GM13976 (cell line): ENCODE measurements at regions not wholly inside any gene's neighbourhood (a gene's known extent, or its start where the extent isn't known, plus 50 kb on each side); places are given as distances from the start of the nearest gene placed in this dataset.

Experiments
- DNase-seq: peaks from one replicate; pipeline ENCODE4 v3.0.0; 2012; ENCODE audit warnings: low spot score
- CTCF ChIP-seq: IDR thresholded peaks from 2 replicates; pipeline ENCODE4 v1.5.1; 2012; ENCODE audit warnings: borderline replicate concordance, mild to moderate bottlenecking; ENCODE audit not compliant: insufficient read depth; ENCODE audit errors: extremely low read depth, missing control alignments, control extremely low read depth
- in situ Hi-C: fragments of 300-500 bp; cut with MboI; formaldehyde crosslinking; loops from one replicate; pipeline ENCODE4 v1.12.0; 2022; ENCODE audit warnings: low sequenced_read_pairs, mixed read lengths, inconsistent platforms; ENCODE audit not compliant: unreplicated experiment

DNA sequence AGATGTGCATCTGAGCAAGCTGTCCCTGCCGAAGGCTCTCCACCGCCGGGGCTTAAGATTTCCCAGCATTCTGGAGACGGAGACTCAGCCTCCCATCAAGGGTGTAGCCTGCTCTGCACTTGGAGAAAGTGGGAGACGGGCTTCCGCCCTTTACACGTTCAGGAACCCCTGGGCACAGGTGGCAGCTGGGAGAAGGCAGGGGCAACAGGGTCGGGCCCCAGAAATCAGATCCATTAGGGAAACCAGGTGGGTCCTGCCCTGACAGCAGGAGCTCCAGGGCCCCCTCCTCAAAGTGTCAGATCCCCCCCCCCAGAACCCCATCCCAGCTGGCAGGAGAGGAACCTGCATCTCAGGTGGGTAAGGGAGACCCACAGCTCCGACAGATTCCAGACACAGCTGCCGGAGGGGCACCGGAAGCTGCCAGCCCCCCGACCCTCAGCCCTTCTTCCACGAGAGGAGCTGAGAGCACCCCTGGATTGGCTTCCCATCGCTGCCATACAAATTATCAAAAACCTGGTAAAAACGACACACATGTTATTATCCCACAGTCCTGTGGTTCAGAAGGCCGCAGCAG, 236.6 kb downstream of the NPHP4 start:
- TF ChIP-seq CTCF = no peak
- in situ Hi-C loops = no loop called here
- DNase-seq = no peak

GRCh38 chr1:5754817-5755551, 237.2 kb downstream of the NPHP4 start:
- no peak for TF ChIP-seq CTCF
- in situ Hi-C loops = no loop called here
- no peak for DNase-seq

GRCh38 chr1:5753549-5754421, 238.4 kb downstream of the NPHP4 start:
- DNase-seq = no peak
- no peak for TF ChIP-seq CTCF
- in situ Hi-C loops = no loop called here

GRCh38 chr1:5752746-5753548, 239.3 kb downstream of the NPHP4 start:
- TF ChIP-seq CTCF = no peak
- DNase-seq = no peak
- in situ Hi-C loops = no loop called here

DNA sequence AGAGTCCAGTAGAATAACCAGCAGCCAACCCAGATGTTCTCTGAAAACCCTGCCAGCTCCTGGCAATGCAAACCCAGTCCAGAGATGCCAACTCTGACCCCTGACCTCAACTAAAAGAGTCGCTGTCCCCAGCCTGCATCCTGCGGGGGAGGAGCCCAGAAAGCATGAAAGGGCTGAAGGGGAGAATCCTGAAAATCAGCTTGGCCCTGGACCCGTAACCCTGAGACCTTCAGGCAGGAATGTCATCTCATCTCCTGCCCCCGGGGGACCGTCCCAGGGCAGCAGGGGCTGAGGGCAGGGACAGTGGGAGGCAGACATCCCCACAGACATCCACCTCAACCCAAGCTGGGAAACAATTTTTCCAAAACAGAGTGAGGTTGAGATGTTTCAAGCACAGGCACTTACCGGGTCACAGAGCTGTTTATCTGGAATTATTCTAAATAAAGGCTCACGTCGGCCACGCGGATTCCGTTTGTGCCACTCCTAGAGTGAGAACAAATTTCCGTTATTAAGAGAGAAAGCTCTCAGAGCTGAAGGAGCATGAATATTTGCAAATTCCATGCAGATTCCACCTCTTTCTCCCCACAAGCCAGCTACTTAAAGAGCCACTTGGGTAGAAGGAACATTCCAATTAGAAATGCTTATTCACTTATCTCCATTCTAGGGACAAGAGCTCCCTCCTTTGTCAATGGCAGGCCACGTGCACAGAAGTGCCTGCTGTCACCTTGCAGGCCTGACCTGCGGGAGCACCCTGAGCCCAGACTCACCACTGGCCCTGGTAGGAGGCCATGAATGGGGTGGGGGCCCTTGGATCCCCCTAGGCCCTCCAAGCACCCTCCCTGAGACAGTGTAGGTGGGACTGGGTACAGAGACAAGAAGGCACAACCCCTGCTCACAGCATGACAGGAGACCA, 240.1 kb downstream of the NPHP4 start:
- no peak for DNase-seq
- in situ Hi-C loops = no loop called here
- TF ChIP-seq CTCF = no peak

DNA sequence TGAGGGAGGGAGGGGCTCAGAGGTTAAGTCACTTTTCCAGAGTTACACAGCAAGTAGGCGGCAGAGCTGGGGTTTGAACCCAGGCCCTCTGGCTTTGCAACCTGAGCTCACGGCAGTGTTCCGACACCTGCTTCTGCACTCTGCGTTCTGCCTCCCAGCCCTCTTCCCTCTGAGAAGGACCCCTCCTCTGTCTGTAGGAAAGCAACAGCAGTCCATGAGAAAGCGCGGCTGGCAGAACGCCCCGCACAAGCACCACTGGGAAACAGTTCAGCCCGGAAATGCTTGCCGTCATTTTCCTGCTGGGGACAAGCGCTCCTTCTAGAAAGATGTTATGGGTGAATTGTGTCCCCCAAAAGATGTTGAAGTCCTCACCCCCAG, 241.1 kb downstream of the NPHP4 start:
- DNase-seq = no peak
- in situ Hi-C loops = no loop called here
- no peak for TF ChIP-seq CTCF
